ENCODE measurements at regions not wholly inside any gene's neighbourhood (a gene's known extent, or its start where the extent isn't known, plus 50 kb on each side); places are given as distances from the start of the nearest gene placed in this dataset.

GRCh38 chr12:23185346-23185745 lies 560.4 kb downstream of the ETNK1 start:
- Histone ChIP-seq H3K27me3 (ENCODE audit: control insufficient read depth, insufficient read depth, low read length) (no peaks in the 10 kb centered on the region), H3K4me3 (ENCODE audit: low read depth, low read length) (no peak overlapping the region), H3K36me3 (ENCODE audit: control insufficient read depth, insufficient read depth, low read length) (no peaks in the 10 kb centered on the region)
- TF ChIP-seq CTCF (IDR thresholded peaks at IDR 0.05; ENCODE audit: insufficient read depth, low read length, poor library complexity, severe bottlenecking), result no peak
- no peak for DNase-seq (ENCODE audit: low read depth)

GRCh38 chr12:23186950-23187349 lies 562.0 kb downstream of the ETNK1 start:
- H3K4me3 ChIP-seq (ENCODE audit: low read depth, low read length), result no peak overlapping the region
- no peaks in the 10 kb centered on the region for H3K36me3 ChIP-seq (ENCODE audit: control insufficient read depth, insufficient read depth, low read length)
- no peak for TF ChIP-seq CTCF (IDR thresholded peaks at IDR 0.05; ENCODE audit: insufficient read depth, low read length, poor library complexity, severe bottlenecking)
- no peak for DNase-seq (ENCODE audit: low read depth)
- H3K27me3 ChIP-seq (ENCODE audit: control insufficient read depth, insufficient read depth, low read length), result no peaks in the 10 kb centered on the region

- no peak for TF ChIP-seq CTCF (IDR thresholded peaks at IDR 0.05; ENCODE audit: insufficient read depth, low read length, poor library complexity, severe bottlenecking)
- Histone ChIP-seq H3K36me3 (ENCODE audit: control insufficient read depth, insufficient read depth, low read length) (no peaks in the 10 kb centered on the region), H3K27me3 (ENCODE audit: control insufficient read depth, insufficient read depth, low read length) (no peaks in the 10 kb centered on the region), H3K4me3 (ENCODE audit: low read depth, low read length) (no peak overlapping the region)
- DNase-seq (ENCODE audit: low read depth), result no peak
Observed at GRCh38 chr12:23193552-23193951, 568.6 kb downstream of the ETNK1 start.

GRCh38 chr12:23197266-23197665 lies 572.3 kb downstream of the ETNK1 start:
- H3K4me3 ChIP-seq (ENCODE audit: low read depth, low read length), result no peak overlapping the region
- no peak for TF ChIP-seq CTCF (IDR thresholded peaks at IDR 0.05; ENCODE audit: insufficient read depth, low read length, poor library complexity, severe bottlenecking)
- no peaks in the 10 kb centered on the region for H3K27me3 ChIP-seq (ENCODE audit: control insufficient read depth, insufficient read depth, low read length)
- no peak for DNase-seq (ENCODE audit: low read depth)
- H3K36me3 ChIP-seq (ENCODE audit: control insufficient read depth, insufficient read depth, low read length), result no peaks in the 10 kb centered on the region

- no peak for TF ChIP-seq CTCF (IDR thresholded peaks at IDR 0.05; ENCODE audit: insufficient read depth, low read length, poor library complexity, severe bottlenecking)
- H3K36me3 ChIP-seq (ENCODE audit: control insufficient read depth, insufficient read depth, low read length), result no peaks in the 10 kb centered on the region
- H3K4me3 ChIP-seq (ENCODE audit: low read depth, low read length), result no peak overlapping the region
- no peak for DNase-seq (ENCODE audit: low read depth)
- no peaks in the 10 kb centered on the region for H3K27me3 ChIP-seq (ENCODE audit: control insufficient read depth, insufficient read depth, low read length)
Observed at GRCh38 chr12:23202728-23203127, 577.8 kb downstream of the ETNK1 start.

- H3K36me3 ChIP-seq (ENCODE audit: control insufficient read depth, insufficient read depth, low read length), result no peaks in the 10 kb centered on the region
- H3K27me3 ChIP-seq (ENCODE audit: control insufficient read depth, insufficient read depth, low read length), result no peaks in the 10 kb centered on the region
- peak; percentile 14 for DNase-seq (ENCODE audit: low read depth)
- TF ChIP-seq CTCF (IDR thresholded peaks at IDR 0.05; ENCODE audit: insufficient read depth, low read length, poor library complexity, severe bottlenecking), result peak; percentile 78
- H3K4me3 ChIP-seq (ENCODE audit: low read depth, low read length), result no peak overlapping the region
Observed at GRCh38 chr12:23204933-23205778, 580.2 kb downstream of the ETNK1 start.

All from kidney epithelial cell (primary cell).